GM12875 (cell line): ENCODE measurements at regions not wholly inside any gene's neighbourhood (a gene's known extent, or its start where the extent isn't known, plus 50 kb on each side); places are given as distances from the start of the nearest gene placed in this dataset.
"Not testable (repeated sequence)": the region's sequence is repeated elsewhere in the genome, so short reads cannot be mapped to it uniquely, and the experiment has no call there.

ENCODE experiments used
- H3K4me3 ChIP-seq: one replicate; pipeline ENCODE4 v1.5.1; 2011; ENCODE audit warnings: low read depth, low read length, control low read depth
- CTCF ChIP-seq: IDR thresholded peaks from 2 replicates; pipeline ENCODE4 v1.5.1; 2011; ENCODE audit warnings: low read depth, mild to moderate bottlenecking, control low read depth, inconsistent platforms, low read length, moderate library complexity, borderline replicate concordance; ENCODE audit not compliant: insufficient read depth

- H3K4me3 ChIP-seq: no peak overlapping the region
- TF ChIP-seq CTCF: no peak
Observed at GRCh38 chr4:186999686-187000085, 276.0 kb upstream of the FAT1 start.

GRCh38 chr4:187000281-187000680, 276.6 kb upstream of the FAT1 start:
- H3K4me3 ChIP-seq: no peak overlapping the region
- no peak for TF ChIP-seq CTCF

- H3K4me3 ChIP-seq: not testable (repeated sequence)
Observed at GRCh38 chr4:187002133-187002532, 278.5 kb upstream of the FAT1 start.

GRCh38 chr4:187004628-187005027, 281.0 kb upstream of the FAT1 start:
- H3K4me3 ChIP-seq: no peak overlapping the region
- no peak for TF ChIP-seq CTCF

- TF ChIP-seq CTCF: no peak
- no peak overlapping the region for H3K4me3 ChIP-seq
Observed at GRCh38 chr4:187006189-187006618, 282.5 kb upstream of the FAT1 start.

- H3K4me3 ChIP-seq: no peak overlapping the region
- no peak for TF ChIP-seq CTCF
Observed at GRCh38 chr4:187010052-187010451, 286.4 kb upstream of the FAT1 start.

GRCh38 chr4:187016101-187016500, 292.4 kb upstream of the FAT1 start:
- no peak for TF ChIP-seq CTCF
- H3K4me3 ChIP-seq: no peak overlapping the region

GRCh38 chr4:187017147-187017546, 293.5 kb upstream of the FAT1 start:
- TF ChIP-seq CTCF: no peak
- H3K4me3 ChIP-seq: no peak overlapping the region
